Stomach (tissue), 8 donors: ENCODE measurements at regions not wholly inside any gene's neighbourhood (a gene's known extent, or its start where the extent isn't known, plus 50 kb on each side); places are given as distances from the start of the nearest gene placed in this dataset.

Experiments used
- DNase-seq, 2 donors: peaks; one replicate each; pipeline versions ENCODE4 v3.0.0 to v3.0.0-alpha.2; 2013 to 2019
- H3K27ac ChIP-seq, 5 donors: fragments of 200-600 bp in 4 of 5; sonication (generic) in 4 of 5; one replicate each; pipeline ENCODE4 v1.5.1; 2013 to 2019; ENCODE audit warnings: mild to moderate bottlenecking in 1 of 5, moderate library complexity in 1 of 5
- H3K27me3 ChIP-seq, 3 donors: fragments of 200-600 bp; sonication (generic); one replicate each; pipeline ENCODE4 v1.5.1; 2017 to 2019; ENCODE audit warnings: mixed run types in 1 of 3
- H3K36me3 ChIP-seq, 4 donors: fragments of 200-600 bp; sonication (generic); 1 replicate in 3 of 4; 2 replicates in 1 of 4; pipeline ENCODE4 v1.5.1; 2016 to 2019
- H3K4me1 ChIP-seq, 4 donors: fragments of 200-600 bp; sonication (generic); one replicate each; pipeline ENCODE4 v1.5.1; 2016 to 2019
- H3K4me3 ChIP-seq, 4 donors: fragments of 200-600 bp; sonication (generic) in 3 of 4; one replicate each; pipeline ENCODE4 v1.5.1; 2016 to 2019; ENCODE audit warnings: mild to moderate bottlenecking in 1 of 4
- H3K9me3 ChIP-seq, 4 donors: fragments of 200-600 bp; sonication (generic); one replicate each; pipeline ENCODE4 v1.5.1; 2016 to 2019
- CTCF ChIP-seq, 7 experiments: fragments of 450-650 bp in 4 of 7; fragments of 200-600 bp in 3 of 7; sonication (generic) in 3 of 7; IDR thresholded peaks; one replicate each; pipeline ENCODE4 v1.5.1; 2016 to 2019; ENCODE audit warnings: antibody characterized with exemption in 7 of 7, control low read depth in 2 of 7, mild to moderate bottlenecking in 1 of 7
- EP300 ChIP-seq: sonication (generic); formaldehyde crosslinking; IDR thresholded peaks from one replicate; pipeline ENCODE4 v1.6.1; 2017; ENCODE audit warnings: antibody characterized with exemption
- POLR2A ChIP-seq, 4 donors: fragments of 450-650 bp; IDR thresholded peaks; one replicate each; pipeline ENCODE4 v1.6.1; 2016; ENCODE audit warnings: antibody characterized with exemption in 4 of 4, control low read depth in 2 of 4, mild to moderate bottlenecking in 1 of 4, moderate library complexity in 1 of 4
- POLR2AphosphoS5 ChIP-seq, 3 donors: sonication (generic); formaldehyde crosslinking; IDR thresholded peaks; one replicate each; pipeline ENCODE4 v1.6.1; 2016; ENCODE audit warnings: antibody characterized with exemption in 3 of 3
- WGBS, 5 donors: extraction: QIAGEN DNeasy Blood & Tissue Kit in 3 of 5; methylation state at CpG; one replicate each; pipeline versions ENCODE4 v1.1.5 to v1.1.7; 2013 to 2018; 5-methylcytosine and 5-hydroxymethylcytosine counted together
- intact Hi-C: fragments of 100-400 bp; cut with DNase I; formaldehyde crosslinking; loops from one replicate; pipeline ENCODE4 v1.15.1; 2023; ENCODE audit warnings: low total_unique reads
- donor health status: healthy with polysubstance abuse.
- donor health status: Bipolar disorder and iron deficiency.
- donor health status: healthy.

- WGBS, 5 donors = 77 to 84% (median 83%) methylated on average over 5 of the region's 5 CpGs
- H3K27ac ChIP-seq = no peak overlapping the region
- no peaks in the 10 kb centered on the region for H3K36me3 ChIP-seq
- no peaks in the 10 kb centered on the region for H3K9me3 ChIP-seq
- TF ChIP-seq POLR2A (IDR thresholded peaks at IDR 0.05) (no peak), EP300 (no peak), CTCF (IDR thresholded peaks at IDR 0.05) (no peak), POLR2AphosphoS5 (IDR thresholded peaks at IDR 0.05) (no peak)
- H3K4me1 ChIP-seq = no peaks in the 10 kb centered on the region
- no peaks in the 10 kb centered on the region for H3K27me3 ChIP-seq
- intact Hi-C loops = no loop called here
- DNase-seq = no peak
- no peak overlapping the region for H3K4me3 ChIP-seq
These were observed 336.3 kb upstream of the CFAP20DC start for GRCh38 chr3:59386165-59386564.

DNA sequence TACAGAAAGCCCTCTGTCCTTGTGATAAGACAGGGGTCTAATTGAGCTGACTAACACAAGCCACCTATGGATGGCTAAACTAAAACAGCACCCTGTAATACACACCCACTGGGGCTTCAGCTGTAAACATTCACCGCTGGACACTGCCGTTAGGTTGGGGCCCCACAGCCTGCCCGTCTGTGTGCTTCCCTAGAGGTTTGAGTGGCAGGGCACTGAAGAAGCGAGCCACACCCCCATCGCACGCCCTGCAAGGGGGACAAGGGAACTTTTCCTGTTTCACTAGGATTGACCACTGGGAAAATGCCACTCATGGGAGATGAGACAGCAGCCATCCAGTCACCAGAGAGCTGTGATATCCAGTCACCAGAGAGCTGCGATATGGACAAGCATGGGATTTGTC, 335.7 kb upstream of the CFAP20DC start:
- DNase-seq = no peak
- no peak for TF ChIP-seq POLR2A (IDR thresholded peaks at IDR 0.05)
- no peak for TF ChIP-seq CTCF (IDR thresholded peaks at IDR 0.05)
- TF ChIP-seq POLR2AphosphoS5 (IDR thresholded peaks at IDR 0.05) = no peak
- no peak for TF ChIP-seq EP300
- H3K4me1 ChIP-seq = no peaks in the 10 kb centered on the region
- intact Hi-C loops = no loop called here
- H3K27ac ChIP-seq = no peak overlapping the region
- no peaks in the 10 kb centered on the region for H3K36me3 ChIP-seq
- 75 to 93% (median 87%) methylated on average over 7 of the region's 7 CpGs for WGBS, 5 donors
- no peaks in the 10 kb centered on the region for H3K27me3 ChIP-seq
- no peaks in the 10 kb centered on the region for H3K9me3 ChIP-seq
- H3K4me3 ChIP-seq = no peak overlapping the region

- H3K4me3 ChIP-seq = no peak overlapping the region
- intact Hi-C loops = no loop called here
- H3K27me3 ChIP-seq = no peaks in the 10 kb centered on the region
- H3K4me1 ChIP-seq = no peaks in the 10 kb centered on the region
- H3K27ac ChIP-seq = no peak overlapping the region
- no peak for DNase-seq
- TF ChIP-seq CTCF (IDR thresholded peaks at IDR 0.05) (no peak), POLR2A (IDR thresholded peaks at IDR 0.05) (no peak), POLR2AphosphoS5 (IDR thresholded peaks at IDR 0.05) (no peak), EP300 (no peak)
- whole genome bisulfite sequencing, 5 donors = 81 to 89% (median 86%) methylated on average over 2 of the region's 2 CpGs
- H3K36me3 ChIP-seq = no peaks in the 10 kb centered on the region
- H3K9me3 ChIP-seq = no peaks in the 10 kb centered on the region
These were observed 331.5 kb upstream of the CFAP20DC start for GRCh38 chr3:59381282-59381681.

- no peaks in the 10 kb centered on the region for H3K9me3 ChIP-seq
- DNase-seq = no peak
These were observed 330.3 kb upstream of the CFAP20DC start for GRCh38 chr3:59380146-59380545.

More at GRCh38 chr3:59380146-59380545, 330.3 kb upstream of the CFAP20DC start:
- H3K36me3 ChIP-seq = no peaks in the 10 kb centered on the region
- H3K27ac ChIP-seq = no peak overlapping the region
- TF ChIP-seq POLR2A (IDR thresholded peaks at IDR 0.05) = no peak
- no peak for TF ChIP-seq EP300
- no peak for TF ChIP-seq CTCF (IDR thresholded peaks at IDR 0.05)
- TF ChIP-seq POLR2AphosphoS5 (IDR thresholded peaks at IDR 0.05) = no peak
- no peak overlapping the region for H3K4me3 ChIP-seq
- intact Hi-C loops = no loop called here
- no peaks in the 10 kb centered on the region for H3K27me3 ChIP-seq
- no peaks in the 10 kb centered on the region for H3K4me1 ChIP-seq
